Dermis blood vessel endothelial cell (primary cell): ENCODE measurements at regions not wholly inside any gene's neighbourhood (a gene's known extent, or its start where the extent isn't known, plus 50 kb on each side); places are given as distances from the start of the nearest gene placed in this dataset.

Experiments used
- DNase-seq: peaks from one replicate; pipeline ENCODE4 v3.0.0; 2010

DNA sequence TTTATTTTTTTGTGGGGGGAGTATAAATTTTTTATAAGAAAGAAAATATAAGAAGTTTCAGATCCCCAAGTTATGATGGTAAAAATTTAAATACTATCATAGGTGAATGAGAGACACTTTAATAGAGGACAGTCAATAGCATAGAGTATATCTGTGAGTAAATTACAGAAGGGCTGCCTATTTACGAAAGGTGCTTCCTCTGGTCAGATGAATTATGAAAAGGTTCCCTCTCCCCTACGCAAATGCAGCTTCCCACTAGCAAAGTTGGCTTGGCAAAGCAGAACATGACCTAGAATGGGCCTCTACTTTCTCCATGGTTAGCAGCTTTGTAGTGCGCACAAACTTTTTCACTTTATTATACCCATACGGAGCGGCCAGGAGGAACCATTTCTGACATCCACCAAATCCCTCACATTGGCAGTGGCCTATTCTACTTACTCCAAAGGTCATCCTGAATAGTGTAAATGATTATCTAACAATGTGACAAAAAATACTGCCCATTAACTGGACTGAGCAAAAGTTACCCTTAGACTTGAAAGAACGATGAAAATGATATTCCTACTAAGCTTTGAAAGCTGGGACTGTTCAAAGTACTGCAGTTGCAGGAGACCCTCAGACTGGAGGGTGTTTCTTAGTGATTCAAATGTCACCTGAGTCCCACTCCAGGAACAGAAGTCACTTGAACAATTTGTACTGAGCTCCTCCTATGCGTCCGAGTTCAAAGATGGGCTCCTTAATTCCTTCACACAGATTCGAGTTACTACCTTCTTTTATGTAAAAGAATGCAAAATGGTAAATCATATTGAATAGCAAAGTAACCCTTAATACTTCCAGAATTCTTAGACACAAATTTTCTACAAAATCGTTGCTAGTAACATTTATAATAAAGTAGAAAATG, 148.5 kb downstream of the NOL4 start:
- no peak for DNase-seq

DNA sequence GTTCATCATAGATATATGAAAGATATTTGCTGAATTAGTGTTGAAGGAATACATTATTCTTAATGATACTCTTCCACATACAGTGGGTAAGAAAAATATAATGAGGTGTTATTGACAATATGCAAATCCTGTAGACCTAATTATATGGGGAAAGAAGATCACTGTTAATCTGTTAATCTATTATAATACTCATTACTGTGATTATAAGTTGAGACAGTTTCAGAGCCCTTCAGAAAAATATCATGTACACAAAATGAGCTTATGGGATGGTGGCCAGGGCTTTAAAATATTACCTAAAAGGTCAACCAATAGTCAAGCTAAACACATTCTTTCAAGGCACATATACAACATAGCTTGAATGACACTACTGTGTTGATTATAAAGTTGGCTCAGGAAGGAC, 163.5 kb downstream of the NOL4 start:
- DNase-seq: no peak

DNA sequence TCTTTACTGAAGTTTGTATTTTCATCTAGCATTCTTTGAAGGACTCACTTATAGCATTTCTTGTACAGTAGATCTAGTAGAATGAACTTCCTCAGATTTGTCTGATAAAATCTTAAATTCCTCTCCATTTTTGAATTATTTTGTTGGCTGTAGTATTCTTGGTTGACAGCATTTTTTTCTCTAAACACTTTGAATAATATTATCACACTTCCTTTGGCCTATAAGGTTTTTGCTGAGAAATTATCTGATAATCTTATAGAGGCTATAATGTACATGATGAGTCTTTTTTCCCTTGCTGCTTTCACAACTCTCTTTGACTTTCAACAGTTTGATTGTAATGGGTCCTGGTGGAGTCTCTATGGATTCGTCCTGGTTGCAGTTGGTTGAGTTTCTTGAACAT, 169.5 kb downstream of the NOL4 start:
- DNase-seq: no peak

GRCh38 chr18:34050661-34051060, 174.1 kb downstream of the NOL4 start:
- DNase-seq: no peak

GRCh38 chr18:34049511-34049910, 175.2 kb downstream of the NOL4 start:
- DNase-seq: no peak

DNA sequence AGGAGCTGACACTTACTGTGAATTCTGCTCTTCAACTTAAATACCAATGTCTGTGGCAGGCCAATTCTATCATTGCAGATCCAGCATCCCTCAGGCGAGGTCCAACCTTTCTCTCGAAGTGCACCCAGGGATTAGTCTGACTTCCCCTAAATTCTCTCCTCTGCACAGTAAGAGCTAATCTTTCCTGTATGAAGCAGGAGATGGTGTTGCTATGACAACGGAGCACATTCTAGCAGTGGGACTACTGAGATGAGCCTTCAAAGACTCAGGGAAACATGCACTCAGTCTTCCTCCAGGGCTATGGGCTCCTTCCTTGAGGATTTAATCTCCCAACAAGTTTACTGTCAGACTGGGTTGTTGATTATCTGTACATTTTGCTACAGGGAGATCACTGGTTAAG, 176.3 kb downstream of the NOL4 start:
- DNase-seq: no peak

DNA sequence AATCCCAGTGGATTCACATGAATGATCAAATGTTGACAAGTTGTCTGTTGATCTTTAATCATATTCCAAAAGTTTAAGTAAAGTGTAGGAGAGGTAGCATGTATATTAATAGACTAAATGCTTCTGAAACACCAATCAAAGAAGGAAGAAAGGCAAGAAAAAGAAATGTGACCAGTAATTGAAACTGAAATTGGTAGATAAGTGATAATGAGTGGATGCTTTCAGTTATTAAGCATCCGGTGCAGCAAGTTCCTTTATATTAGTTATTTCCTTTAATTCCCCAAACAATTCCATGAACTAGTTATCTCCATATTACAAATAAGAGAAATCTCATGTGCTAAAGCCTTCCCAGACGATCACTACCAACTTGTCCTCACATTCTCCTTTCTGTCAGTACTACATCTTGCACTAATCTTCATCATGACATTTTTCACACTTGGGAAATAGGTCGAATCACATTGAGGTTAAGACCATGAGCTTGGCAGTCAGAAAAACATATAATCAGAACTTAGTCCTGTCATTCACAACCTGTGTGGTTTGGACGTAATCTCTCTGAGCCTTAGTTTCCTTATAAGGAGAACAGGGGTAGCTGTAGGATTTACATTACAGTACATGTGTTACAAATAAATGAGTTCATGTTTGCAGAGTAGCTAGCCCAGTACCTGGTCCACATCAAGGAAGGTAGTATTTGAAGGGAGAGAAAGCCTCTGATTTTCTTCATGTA, 182.1 kb downstream of the NOL4 start:
- DNase-seq: no peak

- DNase-seq: no peak
Observed at GRCh38 chr18:34039611-34040010, 185.1 kb downstream of the NOL4 start.

GRCh38 chr18:34039201-34039600, 185.5 kb downstream of the NOL4 start:
- DNase-seq: no peak

- no peak for DNase-seq
Observed at GRCh38 chr18:34038086-34038485, 186.6 kb downstream of the NOL4 start.

DNA sequence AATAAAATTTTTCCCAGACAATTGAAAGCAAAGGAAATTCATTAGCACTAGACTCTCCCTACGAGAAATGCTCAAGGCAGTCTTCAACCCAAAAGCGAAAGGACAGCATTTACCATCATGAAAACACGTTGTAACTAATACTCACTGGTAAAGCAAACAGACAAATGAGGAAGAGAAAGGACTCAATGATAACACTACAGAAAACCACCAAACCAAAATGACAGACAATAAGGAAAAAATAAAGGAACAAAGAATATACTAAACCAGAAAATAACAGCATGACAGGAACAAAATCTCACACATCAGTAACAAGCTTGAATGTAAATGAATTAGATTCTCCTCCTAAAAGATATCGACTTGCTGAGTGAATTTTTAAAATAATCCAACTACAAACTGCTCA, 190.7 kb downstream of the NOL4 start:
- DNase-seq: no peak

DNA sequence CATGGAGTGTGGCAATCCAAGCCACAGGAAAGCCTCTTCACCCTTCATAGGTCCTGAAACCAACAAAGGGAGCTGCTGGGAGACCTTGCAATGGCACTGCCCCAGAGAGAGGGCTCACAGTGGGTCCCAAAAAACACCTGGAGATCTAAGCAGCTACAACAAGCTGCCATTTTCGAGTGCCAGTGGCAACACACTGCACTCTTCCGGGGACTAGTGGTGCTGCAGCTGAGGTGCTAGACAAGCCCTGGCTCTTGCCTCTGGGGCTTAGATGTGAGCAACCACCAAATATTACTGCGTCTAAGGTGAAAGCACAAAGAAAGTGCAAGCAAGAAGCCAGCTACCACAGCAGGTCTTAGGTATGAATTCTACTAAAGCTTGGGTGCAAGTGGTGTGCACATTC, 192.9 kb downstream of the NOL4 start:
- DNase-seq: no peak

- DNase-seq: no peak
Observed at GRCh38 chr18:34028324-34028723, 196.4 kb downstream of the NOL4 start.

DNA sequence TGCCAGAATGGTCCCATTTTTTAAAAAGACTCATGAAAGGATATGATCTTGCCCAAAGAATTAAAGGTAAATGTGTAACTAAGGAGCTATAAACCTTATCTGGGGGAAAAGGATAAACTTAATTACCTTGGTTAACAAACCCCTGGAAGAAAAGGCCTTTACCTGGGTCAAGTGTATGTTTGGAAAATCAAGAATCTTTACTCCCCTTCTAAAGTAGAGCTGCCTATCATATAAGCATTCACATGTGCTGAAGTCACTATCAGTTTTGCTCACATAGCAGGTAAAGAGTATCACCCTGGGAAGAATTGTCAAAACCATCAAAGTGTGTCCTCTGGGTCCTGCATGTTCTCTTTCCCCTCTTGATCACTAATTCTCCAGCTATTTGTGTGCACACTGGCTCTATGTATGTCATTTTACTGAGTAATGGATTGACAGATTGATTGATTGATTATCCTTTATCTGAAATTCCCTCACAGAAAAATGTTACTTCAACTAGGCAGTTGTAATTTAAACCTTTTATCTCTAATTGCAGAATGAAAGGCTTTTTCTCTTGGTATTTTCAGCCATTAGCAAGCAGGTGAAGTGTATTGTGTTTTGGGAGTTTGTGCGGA, 199.4 kb downstream of the NOL4 start:
- DNase-seq: no peak

- no peak for DNase-seq
Observed at GRCh38 chr18:34023471-34023870, 201.2 kb downstream of the NOL4 start.

- no peak for DNase-seq
Observed at GRCh38 chr18:34018336-34018735, 206.4 kb downstream of the NOL4 start.

DNA sequence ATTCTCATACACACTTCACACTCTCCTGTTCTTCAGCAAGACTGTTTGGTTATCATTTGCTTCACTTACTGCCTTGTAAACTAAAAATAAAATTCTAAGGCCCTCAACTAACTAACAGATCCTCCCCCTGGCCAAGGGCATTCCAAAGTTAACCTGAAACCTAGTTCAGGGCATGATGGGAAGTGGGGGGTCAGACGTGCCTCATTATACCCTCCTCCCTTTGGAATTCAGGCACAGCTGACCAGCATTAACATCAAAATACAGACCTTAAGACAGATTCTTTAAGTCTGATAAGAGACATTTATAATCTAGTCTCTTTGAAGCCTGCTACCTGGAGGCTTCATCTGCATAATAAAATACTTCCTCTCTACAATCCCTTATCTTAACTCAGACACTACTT, 221.0 kb downstream of the NOL4 start:
- no peak for DNase-seq

DNA sequence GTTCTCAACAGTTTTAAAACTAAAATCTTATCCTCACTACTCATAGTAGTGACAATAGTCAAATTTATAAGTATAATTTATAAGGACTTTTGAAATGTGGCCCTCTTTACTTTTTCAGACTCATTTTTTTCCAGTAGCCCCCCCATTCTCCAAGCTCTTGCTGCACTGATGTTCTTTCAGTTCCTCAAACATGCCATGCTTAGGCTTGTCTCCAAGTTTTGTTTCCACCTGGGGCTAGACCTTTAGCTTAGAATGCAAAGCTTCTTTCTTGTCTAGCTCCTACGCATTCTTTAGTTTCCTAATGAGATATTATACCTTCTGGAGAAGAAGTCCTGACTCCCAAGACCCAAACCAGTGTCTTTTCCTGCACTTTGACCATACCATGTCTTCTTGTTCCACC, 222.6 kb downstream of the NOL4 start:
- DNase-seq: no peak

DNA sequence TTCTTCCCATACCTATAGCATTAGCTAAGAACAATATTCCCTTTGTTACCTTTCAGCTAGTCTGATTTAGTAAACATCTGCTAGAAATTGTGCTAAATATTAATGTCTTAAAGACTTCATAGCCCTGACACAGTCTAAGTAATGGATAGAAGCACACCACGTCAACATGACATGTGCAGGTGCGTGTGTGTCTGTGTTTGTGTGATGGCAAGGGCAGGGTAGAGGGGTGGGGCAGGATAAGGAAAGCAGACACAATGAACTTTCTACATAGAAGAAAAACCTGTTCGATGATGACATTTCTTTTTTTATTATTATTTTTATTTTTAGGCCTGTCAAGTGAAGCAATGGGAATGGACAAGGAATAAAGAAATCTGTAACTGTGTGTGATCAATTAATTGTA, 223.3 kb downstream of the NOL4 start:
- DNase-seq: no peak

- DNase-seq: no peak
Observed at GRCh38 chr18:33987206-33987605, 237.5 kb downstream of the NOL4 start.

GRCh38 chr18:33983126-33983525, 241.6 kb downstream of the NOL4 start:
- no peak for DNase-seq

DNA sequence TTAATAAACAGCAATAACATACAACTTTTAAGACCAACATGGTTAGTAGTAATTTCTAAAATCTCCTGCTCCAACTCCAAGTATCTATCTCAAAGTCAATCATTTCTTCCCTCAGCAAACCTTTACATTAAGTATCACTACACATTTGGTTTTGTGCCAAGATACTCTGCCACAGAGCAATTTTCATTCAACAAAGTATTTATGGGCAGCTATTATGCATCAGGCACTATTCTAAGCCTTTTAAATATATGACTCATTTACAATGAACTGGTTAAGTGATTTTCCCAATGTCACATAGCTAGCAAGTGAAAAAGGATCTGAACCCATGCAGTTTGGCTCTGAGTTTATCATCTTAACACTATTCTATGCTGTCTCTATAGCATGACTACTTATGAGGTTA, 264.3 kb downstream of the NOL4 start:
- DNase-seq: no peak

DNA sequence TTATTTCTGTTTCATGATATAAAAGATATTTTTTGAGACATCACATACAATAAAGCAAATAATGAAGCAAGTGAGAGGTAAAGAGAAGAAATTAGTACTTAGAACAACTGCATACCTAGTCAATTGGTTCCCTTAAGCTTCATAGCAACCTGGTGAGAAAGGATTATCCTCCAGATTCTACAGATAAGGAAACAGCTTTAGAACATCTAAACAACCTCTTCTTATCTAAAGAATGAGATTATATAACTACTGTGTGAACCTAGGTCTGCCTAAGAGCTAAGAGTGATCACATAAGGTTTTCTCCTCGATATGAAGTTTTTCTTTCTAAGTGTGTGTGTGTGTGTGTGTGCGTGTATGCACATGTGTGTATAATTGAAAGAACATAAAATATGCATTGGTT, 265.1 kb downstream of the NOL4 start:
- DNase-seq: no peak

- no peak for DNase-seq
Observed at GRCh38 chr18:33957707-33958106, 267.0 kb downstream of the NOL4 start.
